GM20000 (cell line): ENCODE measurements at regions not wholly inside any gene's neighbourhood (a gene's known extent, or its start where the extent isn't known, plus 50 kb on each side); places are given as distances from the start of the nearest gene placed in this dataset.

Experiments used
- DNase-seq: peaks from one replicate; pipeline ENCODE4 v3.0.0; 2012; ENCODE audit warnings: low spot score
- TF ChIP-seq, protein P1 (sequence below): IDR thresholded peaks from 2 replicates; pipeline ENCODE4 v1.5.1; 2012; ENCODE audit warnings: mild to moderate bottlenecking, control low read depth; ENCODE audit errors: extremely low read depth, missing control alignments

DNA sequence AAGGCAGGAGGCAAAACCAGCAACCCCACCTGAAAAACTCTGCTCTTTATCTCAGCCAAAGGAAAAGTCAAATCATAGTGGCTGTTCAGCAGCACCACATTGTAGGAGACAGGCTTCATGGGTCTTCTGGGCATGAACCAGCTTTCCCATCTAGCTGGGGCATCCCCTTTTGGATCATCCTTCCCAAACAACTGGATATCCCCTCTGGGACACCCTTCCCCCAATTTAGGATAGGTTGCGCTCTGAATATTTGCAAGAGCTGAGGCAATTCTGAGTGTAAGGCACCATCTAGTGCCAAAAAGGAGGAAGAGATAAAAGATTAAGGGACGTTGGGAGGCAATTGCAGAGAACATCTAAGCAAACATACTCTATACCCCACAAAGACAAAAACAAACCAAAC, 295.8 kb downstream of the MATN1 start:
- TF ChIP-seq, protein P1, sequence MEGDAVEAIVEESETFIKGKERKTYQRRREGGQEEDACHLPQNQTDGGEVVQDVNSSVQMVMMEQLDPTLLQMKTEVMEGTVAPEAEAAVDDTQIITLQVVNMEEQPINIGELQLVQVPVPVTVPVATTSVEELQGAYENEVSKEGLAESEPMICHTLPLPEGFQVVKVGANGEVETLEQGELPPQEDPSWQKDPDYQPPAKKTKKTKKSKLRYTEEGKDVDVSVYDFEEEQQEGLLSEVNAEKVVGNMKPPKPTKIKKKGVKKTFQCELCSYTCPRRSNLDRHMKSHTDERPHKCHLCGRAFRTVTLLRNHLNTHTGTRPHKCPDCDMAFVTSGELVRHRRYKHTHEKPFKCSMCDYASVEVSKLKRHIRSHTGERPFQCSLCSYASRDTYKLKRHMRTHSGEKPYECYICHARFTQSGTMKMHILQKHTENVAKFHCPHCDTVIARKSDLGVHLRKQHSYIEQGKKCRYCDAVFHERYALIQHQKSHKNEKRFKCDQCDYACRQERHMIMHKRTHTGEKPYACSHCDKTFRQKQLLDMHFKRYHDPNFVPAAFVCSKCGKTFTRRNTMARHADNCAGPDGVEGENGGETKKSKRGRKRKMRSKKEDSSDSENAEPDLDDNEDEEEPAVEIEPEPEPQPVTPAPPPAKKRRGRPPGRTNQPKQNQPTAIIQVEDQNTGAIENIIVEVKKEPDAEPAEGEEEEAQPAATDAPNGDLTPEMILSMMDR, result no peak
- DNase-seq, result no peak

DNA sequence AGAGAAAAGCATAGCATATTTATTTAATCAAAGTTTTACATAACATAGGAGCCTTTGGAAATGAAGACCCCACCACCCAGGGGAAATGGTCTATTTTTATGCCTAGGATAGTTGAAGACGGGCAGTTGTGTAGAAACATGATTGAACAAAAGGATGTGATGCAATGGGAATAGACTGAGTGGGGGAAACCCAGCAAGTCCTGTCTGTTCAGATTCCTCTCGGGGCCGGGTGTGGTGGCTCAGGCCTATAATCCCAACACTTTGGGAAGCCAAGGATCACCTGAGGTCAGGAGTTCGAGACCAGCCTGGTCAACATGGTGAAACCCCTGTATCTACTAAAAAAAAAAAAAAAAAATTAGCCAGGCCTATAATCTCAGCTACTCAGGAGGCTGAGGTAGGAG, 298.3 kb downstream of the MATN1 start:
- TF ChIP-seq, protein P1, result no peak
- no peak for DNase-seq

GRCh38 chr1:30423570-30423969, 299.8 kb downstream of the MATN1 start:
- TF ChIP-seq, protein P1, result no peak

DNA sequence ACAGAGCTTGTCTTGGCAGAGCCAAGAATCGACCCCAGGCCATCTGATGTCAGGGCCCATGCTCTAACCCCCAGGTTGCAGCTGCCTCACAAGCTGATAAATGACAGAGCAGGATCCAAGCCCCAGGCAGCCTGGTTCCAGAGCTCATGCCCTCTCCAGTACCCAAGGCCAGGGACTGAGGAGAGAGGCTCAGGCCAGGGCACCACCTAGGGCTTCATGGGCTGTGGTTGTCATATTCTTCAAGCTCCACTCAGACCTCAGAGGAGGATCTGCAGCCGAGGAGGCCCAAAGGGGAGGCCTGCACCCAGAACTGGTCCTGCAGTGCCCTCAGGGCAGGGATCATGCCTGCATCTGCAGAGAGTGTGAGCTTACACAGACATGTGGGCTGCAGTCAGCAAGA, 301.1 kb downstream of the MATN1 start:
- TF ChIP-seq, protein P1, result no peak
- DNase-seq, result no peak

More at GRCh38 chr1:30423570-30423969, 299.8 kb downstream of the MATN1 start:
- no peak for DNase-seq

- TF ChIP-seq, protein P1, result no peak
- no peak for DNase-seq
Observed at GRCh38 chr1:30420519-30421050, 302.8 kb downstream of the MATN1 start.

DNA sequence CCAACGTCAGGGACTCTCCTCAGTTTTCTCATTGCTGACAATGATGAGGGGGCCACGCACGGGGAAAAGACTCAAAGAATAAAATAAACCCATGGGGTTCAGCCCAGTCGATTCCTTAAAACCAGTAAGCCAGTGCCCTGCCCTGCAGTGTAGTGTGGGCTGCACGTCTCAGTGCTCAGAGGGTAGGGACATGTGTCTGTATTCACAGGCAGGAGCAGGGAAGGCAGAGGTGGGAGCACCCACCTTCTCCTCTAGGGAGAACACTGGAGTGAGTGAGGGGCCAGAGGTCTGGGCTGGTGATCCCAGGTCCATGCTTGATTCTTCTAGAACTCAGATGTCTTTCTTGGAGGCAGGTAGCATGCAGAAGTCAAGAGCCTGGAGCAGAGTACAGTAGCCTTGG, 303.6 kb downstream of the MATN1 start:
- TF ChIP-seq, protein P1, result no peak
- DNase-seq, result no peak

GRCh38 chr1:30418939-30419720, 304.3 kb downstream of the MATN1 start:
- DNase-seq, result no peak
- TF ChIP-seq, protein P1, result no peak
